Thyroid gland (tissue), 4 donors: ENCODE measurements at regions not wholly inside any gene's neighbourhood (a gene's known extent, or its start where the extent isn't known, plus 50 kb on each side); places are given as distances from the start of the nearest gene placed in this dataset.

Experiments
- DNase-seq, 2 donors: peaks; one replicate each; pipeline ENCODE4 v3.0.0-alpha.2; 2019
- H3K27ac ChIP-seq, 3 donors: fragments of 200-600 bp; sonication (generic); 1 replicate in 2 of 3; 2 replicates in 1 of 3; pipeline ENCODE4 v1.5.1; 2016 to 2019; ENCODE audit warnings: mild to moderate bottlenecking in 1 of 3, moderate library complexity in 1 of 3
- H3K27me3 ChIP-seq: fragments of 200-600 bp; sonication (generic); one replicate; pipeline ENCODE4 v1.5.1; 2019
- H3K36me3 ChIP-seq, 2 donors: fragments of 200-600 bp; sonication (generic); one replicate each; pipeline ENCODE4 v1.5.1; 2016 to 2019
- H3K4me1 ChIP-seq, 2 donors: fragments of 200-600 bp; sonication (generic); one replicate each; pipeline ENCODE4 v1.5.1; 2017 to 2019
- H3K4me3 ChIP-seq, 3 donors: fragments of 200-600 bp; sonication (generic); replicated peaks in 1 of 3; 1 replicate in 2 of 3; 2 replicates in 1 of 3; pipeline ENCODE4 v1.5.1; 2016; ENCODE audit warnings: mild to moderate bottlenecking in 1 of 3
- H3K9me3 ChIP-seq: fragments of 200-600 bp; sonication (generic); one replicate; pipeline ENCODE4 v1.5.1; 2017
- POLR2A ChIP-seq, 2 donors: fragments of 450-650 bp; IDR thresholded peaks; one replicate each; pipeline ENCODE4 v1.6.1; 2017; ENCODE audit warnings: antibody characterized with exemption in 2 of 2, mild to moderate bottlenecking in 2 of 2, moderate library complexity in 1 of 2
- WGBS, 2 donors: methylation state at CpG; one replicate each; pipeline ENCODE4 v1.1.5; 2017; 5-methylcytosine and 5-hydroxymethylcytosine counted together
- intact Hi-C: fragments of 100-400 bp; cut with DNase I; formaldehyde crosslinking; loops from one replicate; pipeline ENCODE4 v1.15.1; 2023
- TF ChIP-seq, protein P1 (sequence below), 6 experiments: fragments of 200-600 bp in 3 of 6; fragments of 450-650 bp in 3 of 6; sonication (generic) in 3 of 6; IDR thresholded peaks; one replicate each; pipeline ENCODE4 v1.5.1; 2016 to 2019; ENCODE audit warnings: antibody characterized with exemption in 6 of 6, mild to moderate bottlenecking in 2 of 6, inconsistent platforms in 1 of 6, moderate library complexity in 1 of 6

DNA sequence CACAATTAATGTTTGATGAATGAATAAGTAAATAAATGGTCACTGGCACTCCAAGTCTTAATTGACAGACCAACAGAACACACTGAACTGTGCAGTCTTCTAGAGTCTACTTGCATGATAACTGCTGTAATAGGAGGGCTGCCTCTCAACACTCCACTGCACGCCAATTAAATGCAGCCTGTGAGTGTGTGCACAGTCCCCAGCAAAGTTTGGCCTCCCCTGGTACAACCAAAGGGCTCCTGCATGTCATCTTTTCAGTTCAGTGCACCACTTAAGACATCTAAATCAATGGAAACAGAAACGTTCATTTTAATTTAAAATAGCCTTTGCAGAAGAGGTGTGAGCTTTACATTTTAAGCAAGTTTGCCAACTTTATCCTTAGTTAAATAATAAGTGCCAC is 121.7 kb upstream of the USP15 start:
- no peaks in the 10 kb centered on the region for H3K27me3 ChIP-seq
- TF ChIP-seq, protein P1, sequence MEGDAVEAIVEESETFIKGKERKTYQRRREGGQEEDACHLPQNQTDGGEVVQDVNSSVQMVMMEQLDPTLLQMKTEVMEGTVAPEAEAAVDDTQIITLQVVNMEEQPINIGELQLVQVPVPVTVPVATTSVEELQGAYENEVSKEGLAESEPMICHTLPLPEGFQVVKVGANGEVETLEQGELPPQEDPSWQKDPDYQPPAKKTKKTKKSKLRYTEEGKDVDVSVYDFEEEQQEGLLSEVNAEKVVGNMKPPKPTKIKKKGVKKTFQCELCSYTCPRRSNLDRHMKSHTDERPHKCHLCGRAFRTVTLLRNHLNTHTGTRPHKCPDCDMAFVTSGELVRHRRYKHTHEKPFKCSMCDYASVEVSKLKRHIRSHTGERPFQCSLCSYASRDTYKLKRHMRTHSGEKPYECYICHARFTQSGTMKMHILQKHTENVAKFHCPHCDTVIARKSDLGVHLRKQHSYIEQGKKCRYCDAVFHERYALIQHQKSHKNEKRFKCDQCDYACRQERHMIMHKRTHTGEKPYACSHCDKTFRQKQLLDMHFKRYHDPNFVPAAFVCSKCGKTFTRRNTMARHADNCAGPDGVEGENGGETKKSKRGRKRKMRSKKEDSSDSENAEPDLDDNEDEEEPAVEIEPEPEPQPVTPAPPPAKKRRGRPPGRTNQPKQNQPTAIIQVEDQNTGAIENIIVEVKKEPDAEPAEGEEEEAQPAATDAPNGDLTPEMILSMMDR (IDR thresholded peaks at IDR 0.05), result no peak
- TF ChIP-seq POLR2A (IDR thresholded peaks at IDR 0.05), result no peak
- 43 to 44% methylated on average over 2 of the region's 2 CpGs for WGBS, 2 donors

DNA sequence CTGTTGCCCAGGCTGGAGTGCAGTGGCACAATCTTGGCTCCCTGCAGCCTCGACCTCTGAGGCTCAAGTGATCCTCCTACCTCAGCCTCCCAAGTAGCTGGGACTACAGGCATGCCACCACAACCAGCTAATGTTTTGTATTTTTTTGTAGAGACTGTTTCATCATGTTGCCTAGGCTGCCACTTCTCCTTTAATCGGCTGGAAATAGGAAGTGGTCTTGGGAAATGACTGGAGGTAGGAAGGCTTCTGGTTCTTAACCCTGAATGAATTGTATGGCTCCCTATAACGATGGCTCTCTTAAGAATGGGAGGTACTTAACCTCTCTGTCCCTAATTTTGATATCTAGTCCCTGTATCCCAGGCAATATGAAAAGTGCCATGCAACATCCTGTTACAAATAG is 113.9 kb upstream of the USP15 start:
- intact Hi-C loops, result no loop called here
- DNase-seq, result no peak
- H3K4me3 ChIP-seq, result no peak overlapping the region
- H3K27me3 ChIP-seq, result no peaks in the 10 kb centered on the region
- no peak overlapping the region for H3K27ac ChIP-seq
- TF ChIP-seq, protein P1 (IDR thresholded peaks at IDR 0.05), result no peak
- no peak for TF ChIP-seq POLR2A (IDR thresholded peaks at IDR 0.05)
- H3K9me3 ChIP-seq, result no peaks in the 10 kb centered on the region
- 70 to 83% methylated on average over 3 of the region's 3 CpGs for WGBS, 2 donors
- no peaks in the 10 kb centered on the region for H3K4me1 ChIP-seq
- no peaks in the 10 kb centered on the region for H3K36me3 ChIP-seq

More for the DNA sequence above, 121.7 kb upstream of the USP15 start:
- peak in 1 of 2 donors; percentile 4 for DNase-seq
- no peaks in the 10 kb centered on the region for H3K4me1 ChIP-seq
- intact Hi-C loops, result no loop called here
- H3K4me3 ChIP-seq, result no peak overlapping the region
- H3K36me3 ChIP-seq, result no peaks in the 10 kb centered on the region
- no peaks in the 10 kb centered on the region for H3K9me3 ChIP-seq
- H3K27ac ChIP-seq, result no peak overlapping the region

DNA sequence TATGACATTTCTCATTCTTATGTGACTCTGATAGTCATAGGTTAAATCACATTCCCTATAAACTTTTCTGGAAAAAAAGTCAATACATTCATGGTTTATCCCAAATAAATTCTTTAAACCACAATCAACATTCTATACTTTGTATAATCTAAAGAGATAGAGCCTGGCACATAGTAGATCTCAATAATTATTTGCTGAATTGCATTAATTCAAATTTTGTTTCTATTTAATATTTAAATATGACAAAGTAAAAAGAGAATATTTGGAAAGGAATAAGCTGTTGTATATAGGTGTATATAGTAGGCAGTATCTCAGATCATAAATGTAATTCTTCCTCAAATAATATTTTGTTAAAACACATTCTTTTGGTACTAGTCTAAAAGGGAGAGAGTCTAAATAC is 102.2 kb upstream of the USP15 start:
- no peak for DNase-seq
- Histone ChIP-seq H3K27ac (no peak overlapping the region), H3K4me1 (no peaks in the 10 kb centered on the region), H3K36me3 (no peaks in the 10 kb centered on the region), H3K27me3 (no peaks in the 10 kb centered on the region), H3K4me3 (no peak overlapping the region), H3K9me3 (no peaks in the 10 kb centered on the region)
- intact Hi-C loops, result no loop called here
- TF ChIP-seq POLR2A (IDR thresholded peaks at IDR 0.05), result no peak
- TF ChIP-seq, protein P1 (IDR thresholded peaks at IDR 0.05), result no peak

DNA sequence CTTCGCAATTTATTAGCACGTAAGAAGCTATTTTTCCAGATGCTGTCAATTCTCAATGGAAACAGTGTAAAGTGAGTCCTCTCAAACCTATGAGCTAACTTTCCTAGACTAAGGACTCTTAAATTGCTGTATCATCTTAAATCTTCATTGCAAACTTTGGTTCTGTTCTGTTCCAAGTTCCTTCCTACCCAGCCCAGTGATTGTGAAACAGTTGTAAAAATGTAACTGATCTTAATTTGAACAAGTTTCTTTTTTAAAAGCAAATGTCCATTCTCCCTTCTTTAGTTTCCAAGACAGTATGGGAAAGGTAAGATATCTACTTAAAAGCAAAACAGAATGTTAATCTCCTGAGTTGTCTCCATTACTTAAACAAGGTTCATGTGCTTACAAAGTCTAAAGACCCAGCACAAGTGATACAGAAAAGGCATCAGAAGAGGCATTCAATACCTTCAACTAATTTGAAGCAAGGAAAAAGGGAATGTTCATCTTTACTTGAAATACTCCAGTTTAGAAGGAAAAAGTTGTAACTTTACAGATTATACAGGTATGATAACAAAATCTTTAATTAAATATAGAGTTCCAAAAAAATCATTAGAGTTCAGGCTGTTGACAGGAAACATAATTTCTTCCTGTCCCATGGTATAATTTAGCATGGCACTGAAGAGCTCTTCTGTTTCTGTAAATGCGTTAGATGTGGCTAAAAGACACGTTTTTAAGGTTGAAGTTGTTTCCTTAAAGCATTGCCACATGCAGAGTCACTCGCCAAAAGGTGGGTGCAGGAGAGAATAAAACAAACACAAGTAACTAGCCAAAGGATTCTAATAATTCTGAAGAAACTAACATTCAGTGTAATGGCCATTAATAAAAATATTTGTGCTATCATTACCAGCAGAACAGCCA is 101.5 kb upstream of the USP15 start:
- no peak overlapping the region for H3K4me3 ChIP-seq
- H3K27ac ChIP-seq, result no peak overlapping the region
- intact Hi-C loops, result no loop called here
- H3K9me3 ChIP-seq, result no peaks in the 10 kb centered on the region
- DNase-seq, result no peak
- TF ChIP-seq, protein P1 (IDR thresholded peaks at IDR 0.05), result no peak
- no peak for TF ChIP-seq POLR2A (IDR thresholded peaks at IDR 0.05)
- 67 to 72% methylated on average over 5 of the region's 5 CpGs for WGBS, 2 donors
- H3K27me3 ChIP-seq, result no peaks in the 10 kb centered on the region
- no peaks in the 10 kb centered on the region for H3K36me3 ChIP-seq
- H3K4me1 ChIP-seq, result no peaks in the 10 kb centered on the region

DNA sequence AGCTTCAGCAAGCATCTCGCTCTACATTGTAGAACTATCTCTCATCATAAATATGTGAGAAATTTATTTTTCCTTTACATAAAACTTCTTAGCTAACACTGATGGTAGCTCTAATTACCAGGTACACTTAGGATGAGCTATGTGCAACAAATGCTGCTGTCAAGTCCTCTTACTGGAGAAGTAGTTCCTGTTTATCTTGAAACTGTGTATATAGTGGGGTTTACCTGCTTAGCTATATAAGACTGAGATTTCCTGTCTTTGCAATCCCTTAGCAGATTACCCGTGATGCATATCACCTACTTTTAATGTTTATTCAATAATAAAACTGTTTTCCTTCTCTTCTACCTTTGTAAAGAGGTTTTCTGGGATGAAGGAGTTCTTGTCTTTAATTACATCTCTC is 98.0 kb upstream of the USP15 start:
- Histone ChIP-seq H3K27ac (no peak overlapping the region), H3K4me1 (no peaks in the 10 kb centered on the region), H3K4me3 (no peak overlapping the region), H3K27me3 (no peaks in the 10 kb centered on the region), H3K9me3 (no peaks in the 10 kb centered on the region), H3K36me3 (no peaks in the 10 kb centered on the region)
- TF ChIP-seq, protein P1 (IDR thresholded peaks at IDR 0.05), result no peak
- TF ChIP-seq POLR2A (IDR thresholded peaks at IDR 0.05), result no peak
- no peak for DNase-seq
- WGBS, 2 donors, result 78 to 85% methylated on average over 2 of the region's 2 CpGs
- intact Hi-C loops, result no loop called here
